GM23248 (cell line): ENCODE measurements at regions not wholly inside any gene's neighbourhood (a gene's known extent, or its start where the extent isn't known, plus 50 kb on each side); places are given as distances from the start of the nearest gene placed in this dataset.

Experiments used
- DNase-seq: peaks from one replicate; pipeline ENCODE4 v3.0.0-alpha.2; 2015
- H2AFZ ChIP-seq: fragments of 200-600 bp; sonication (generic); 2 replicates; pipeline ENCODE4 v1.6.1; 2016; ENCODE audit warnings: antibody characterized with exemption
- H3F3A ChIP-seq: fragments of 200-600 bp; sonication (generic); 2 replicates; pipeline ENCODE4 v1.6.1; 2016; ENCODE audit warnings: mild to moderate bottlenecking, antibody characterized with exemption, mixed run types; ENCODE audit not compliant: insufficient read depth
- H3K27ac ChIP-seq: fragments of 200-600 bp; sonication (generic); 2 replicates; pipeline ENCODE4 v1.5.1; 2016; ENCODE audit warnings: mild to moderate bottlenecking
- H3K27me3 ChIP-seq: fragments of 200-600 bp; sonication (generic); replicated peaks from 2 replicates; pipeline ENCODE4 v1.6.1; 2016; ENCODE audit warnings: mild to moderate bottlenecking; ENCODE audit not compliant: insufficient read depth
- H3K36me3 ChIP-seq: fragments of 200-600 bp; sonication (generic); 2 replicates; pipeline ENCODE4 v1.6.1; 2016; ENCODE audit warnings: low read depth, mild to moderate bottlenecking
- H3K4me1 ChIP-seq: fragments of 200-600 bp; sonication (generic); 2 replicates; pipeline ENCODE4 v1.6.1; 2016; ENCODE audit warnings: mild to moderate bottlenecking; ENCODE audit not compliant: insufficient read depth
- H3K4me2 ChIP-seq: fragments of 200-600 bp; sonication (generic); one replicate; pipeline ENCODE4 v1.6.1; 2016; ENCODE audit warnings: mild to moderate bottlenecking; ENCODE audit not compliant: unreplicated experiment
- H3K4me3 ChIP-seq: fragments of 200-600 bp; sonication (generic); 2 replicates; pipeline ENCODE4 v1.5.1; 2016; ENCODE audit warnings: mild to moderate bottlenecking
- H3K79me2 ChIP-seq: fragments of 200-600 bp; sonication (generic); 2 replicates; pipeline ENCODE4 v1.6.1; 2016; ENCODE audit warnings: mild to moderate bottlenecking; ENCODE audit not compliant: insufficient read depth
- H3K9ac ChIP-seq: fragments of 200-600 bp; sonication (generic); 2 replicates; pipeline ENCODE4 v1.6.1; 2016; ENCODE audit warnings: mild to moderate bottlenecking
- H3K9me2 ChIP-seq: fragments of 200-600 bp; sonication (generic); 2 replicates; pipeline ENCODE4 v1.6.1; 2016; ENCODE audit warnings: mixed run types, mild to moderate bottlenecking, moderate library complexity; ENCODE audit not compliant: insufficient read depth
- H3K9me3 ChIP-seq: fragments of 200-600 bp; sonication (generic); one replicate; pipeline ENCODE4 v1.6.1; 2017; ENCODE audit warnings: low read depth
- H4K20me1 ChIP-seq: fragments of 200-600 bp; sonication (generic); 2 replicates; pipeline ENCODE4 v1.6.0; 2016; ENCODE audit not compliant: insufficient read depth
- EZH2 ChIP-seq: fragments of 200-600 bp; sonication (generic); IDR thresholded peaks from 2 replicates; pipeline ENCODE4 v1.6.1; 2018; ENCODE audit warnings: antibody characterized with exemption, mild to moderate bottlenecking; ENCODE audit not compliant: insufficient read depth, poor library complexity, severe bottlenecking
- EZH2phosphoT487 ChIP-seq: fragments of 200-600 bp; sonication (generic); IDR thresholded peaks from 2 replicates; pipeline ENCODE4 v1.6.1; 2018; ENCODE audit warnings: antibody characterized with exemption, moderate library complexity, mild to moderate bottlenecking, low read depth; ENCODE audit not compliant: insufficient read depth
- WGBS, 2 experiments: methylation state at CpG; one replicate each; pipeline ENCODE4 v1.1.6; 2015 to 2017; ENCODE audit warnings: low lambda C conversion rate in 2 of 2, low coverage in 1 of 2; ENCODE audit errors: missing lambda C conversion rate in 2 of 2; 5-methylcytosine and 5-hydroxymethylcytosine counted together
- in situ Hi-C: fragments of 300-500 bp; cut with MboI; formaldehyde crosslinking; loops from 2 replicates; pipeline ENCODE4 v1.15.0; 2020

GRCh38 chr21:21971384-21971783 lies 973.2 kb downstream of the NCAM2 start:
- no peaks in the 10 kb centered on the region for H3K36me3 ChIP-seq
- H3K9me3 ChIP-seq = no peaks in the 10 kb centered on the region
- H4K20me1 ChIP-seq = no peaks in the 10 kb centered on the region
- no peaks in the 10 kb centered on the region for H3K27me3 ChIP-seq
- H3K4me2 ChIP-seq = no peak overlapping the region
- no peak for TF ChIP-seq EZH2phosphoT487
- TF ChIP-seq EZH2 = no peak
- H3K4me3 ChIP-seq = no peak overlapping the region
- H3K9ac ChIP-seq = no peak overlapping the region
- no peaks in the 10 kb centered on the region for H3K4me1 ChIP-seq
- H2AFZ ChIP-seq = no peak overlapping the region
- DNase-seq = no peak
- H3K79me2 ChIP-seq = no peaks in the 10 kb centered on the region
- H3F3A ChIP-seq = no peaks in the 10 kb centered on the region
- no peaks in the 10 kb centered on the region for H3K9me2 ChIP-seq
- no peak overlapping the region for H3K27ac ChIP-seq
- 0 to 2% methylated on average over 4 of the region's 4 CpGs for WGBS, 2 experiments
- in situ Hi-C loops = no loop called here

- Histone ChIP-seq H3K27me3 (no peaks in the 10 kb centered on the region), H3K9ac (no peak overlapping the region), H4K20me1 (no peaks in the 10 kb centered on the region), H3K4me3 (no peak overlapping the region), H3K36me3 (no peaks in the 10 kb centered on the region), H3F3A (no peaks in the 10 kb centered on the region), H2AFZ (no peak overlapping the region), H3K4me1 (no peaks in the 10 kb centered on the region), H3K9me3 (no peaks in the 10 kb centered on the region), H3K79me2 (no peaks in the 10 kb centered on the region), H3K9me2 (no peaks in the 10 kb centered on the region), H3K4me2 (no peak overlapping the region), H3K27ac (no peak overlapping the region)
- 9 to 13% methylated on average over 5 of the region's 5 CpGs for WGBS, 2 experiments
- in situ Hi-C loops = no loop called here
- TF ChIP-seq EZH2 = no peak
- TF ChIP-seq EZH2phosphoT487 = no peak
- no peak for DNase-seq
Measured at GRCh38 chr21:21973806-21974205, 975.6 kb downstream of the NCAM2 start.

GRCh38 chr21:21996891-21997290 lies 998.7 kb downstream of the NCAM2 start:
- in situ Hi-C loops = no loop called here
- WGBS, 2 experiments = 17 to 22% methylated on average over 3 of the region's 3 CpGs

GRCh38 chr21:21997390-21998333 lies 999.5 kb downstream of the NCAM2 start:
- no peaks in the 10 kb centered on the region for H3K36me3 ChIP-seq
- no peaks in the 10 kb centered on the region for H4K20me1 ChIP-seq
- H3K9me3 ChIP-seq = no peaks in the 10 kb centered on the region
- no peaks in the 10 kb centered on the region for H3K27me3 ChIP-seq
- no peak overlapping the region for H2AFZ ChIP-seq
- no peaks in the 10 kb centered on the region for H3K79me2 ChIP-seq
- no peaks in the 10 kb centered on the region for H3K9me2 ChIP-seq
- no peaks in the 10 kb centered on the region for H3K4me1 ChIP-seq
- H3K9ac ChIP-seq = no peak overlapping the region
- H3K27ac ChIP-seq = no peak overlapping the region
- no peak overlapping the region for H3K4me3 ChIP-seq
- H3F3A ChIP-seq = no peaks in the 10 kb centered on the region
- DNase-seq = no peak
- in situ Hi-C loops = no loop called here
- H3K4me2 ChIP-seq = no peak overlapping the region
- TF ChIP-seq EZH2 = no peak
- no peak for TF ChIP-seq EZH2phosphoT487

More at GRCh38 chr21:21996891-21997290, 998.7 kb downstream of the NCAM2 start:
- H3K9ac ChIP-seq = no peak overlapping the region
- H3K4me2 ChIP-seq = no peak overlapping the region
- H3K9me3 ChIP-seq = no peaks in the 10 kb centered on the region
- H3K4me1 ChIP-seq = no peaks in the 10 kb centered on the region
- H3K4me3 ChIP-seq = no peak overlapping the region
- H3F3A ChIP-seq = no peaks in the 10 kb centered on the region
- H3K27ac ChIP-seq = no peak overlapping the region
- H3K36me3 ChIP-seq = no peaks in the 10 kb centered on the region
- no peaks in the 10 kb centered on the region for H3K79me2 ChIP-seq
- no peak overlapping the region for H2AFZ ChIP-seq
- DNase-seq = no peak
- TF ChIP-seq EZH2phosphoT487 (no peak), EZH2 (no peak)
- no peaks in the 10 kb centered on the region for H3K27me3 ChIP-seq
- no peaks in the 10 kb centered on the region for H3K9me2 ChIP-seq
- no peaks in the 10 kb centered on the region for H4K20me1 ChIP-seq
